Esophagus squamous epithelium (tissue), 4 donors: ENCODE measurements at regions not wholly inside any gene's neighbourhood (a gene's known extent, or its start where the extent isn't known, plus 50 kb on each side); places are given as distances from the start of the nearest gene placed in this dataset.

Source experiments
- CTCF ChIP-seq, 6 experiments: fragments of 450-650 bp in 4 of 6; fragments of 200-600 bp in 2 of 6; sonication (generic) in 2 of 6; IDR thresholded peaks; one replicate each; pipeline ENCODE4 v1.5.1; 2016 to 2019; ENCODE audit warnings: antibody characterized with exemption in 6 of 6, mild to moderate bottlenecking in 4 of 6, moderate library complexity in 4 of 6
- POLR2A ChIP-seq, 4 donors: fragments of 450-650 bp; IDR thresholded peaks; one replicate each; pipeline ENCODE4 v1.6.1; 2017; ENCODE audit warnings: antibody characterized with exemption in 4 of 4, mild to moderate bottlenecking in 4 of 4, moderate library complexity in 3 of 4

- TF ChIP-seq CTCF (IDR thresholded peaks at IDR 0.05): no peak
- no peak for TF ChIP-seq POLR2A (IDR thresholded peaks at IDR 0.05)
Observed at GRCh38 chr2:154616659-154617058, 81.8 kb upstream of the KCNJ3 start.
